DND-41 (cell line): ENCODE measurements at regions not wholly inside any gene's neighbourhood (a gene's known extent, or its start where the extent isn't known, plus 50 kb on each side); places are given as distances from the start of the nearest gene placed in this dataset.

Experiments used
- CTCF ChIP-seq: IDR thresholded peaks from 2 replicates; pipeline ENCODE4 v1.5.1; 2012; ENCODE audit warnings: borderline replicate concordance, low read length, moderate library complexity, mild to moderate bottlenecking; ENCODE audit not compliant: poor library complexity, severe bottlenecking; ENCODE audit errors: extremely low read depth
- EZH2 ChIP-seq: IDR thresholded peaks from 3 replicates; pipeline ENCODE4 v1.6.1; 2012; ENCODE audit warnings: borderline replicate concordance, low read depth, mild to moderate bottlenecking, moderate library complexity, low read length, inconsistent platforms; ENCODE audit not compliant: severe bottlenecking

- TF ChIP-seq CTCF: no peak
- no peak for TF ChIP-seq EZH2
Observed at GRCh38 chr9:119002491-119002890, 366.7 kb downstream of the BRINP1 start.
